CD14-positive monocyte (primary cell): ENCODE measurements at regions not wholly inside any gene's neighbourhood (a gene's known extent, or its start where the extent isn't known, plus 50 kb on each side); places are given as distances from the start of the nearest gene placed in this dataset.

Experiments
- DNase-seq, 3 donors: peaks; one replicate each; pipeline ENCODE4 v3.0.0-alpha.2; 2011 to 2022
- H2AFZ ChIP-seq: 2 replicates; pipeline ENCODE4 v1.6.0; 2012; ENCODE audit warnings: mild to moderate bottlenecking, low read depth, low read length, inconsistent platforms; ENCODE audit not compliant: insufficient read depth, poor library complexity, severe bottlenecking
- H3K27ac ChIP-seq, 2 donors: 1 replicate in 1 of 2; 2 replicates in 1 of 2; pipeline ENCODE4 v1.5.1; 2012 to 2013; ENCODE audit warnings: low read length in 2 of 2, control low read depth in 1 of 2, inconsistent platforms in 1 of 2, low read depth in 1 of 2, mild to moderate bottlenecking in 1 of 2
- H3K27me3 ChIP-seq, 2 donors: one replicate each; pipeline versions ENCODE4 v1.6.0 to v1.6.1; 2011 to 2013; ENCODE audit warnings: low read length in 2 of 2; ENCODE audit not compliant: control insufficient read depth in 2 of 2, insufficient read depth in 2 of 2
- H3K36me3 ChIP-seq, 2 donors: replicated peaks in 1 of 2; 1 replicate in 1 of 2; 2 replicates in 1 of 2; pipeline versions ENCODE4 v1.5.1 to v1.6.1; 2012 to 2013; ENCODE audit warnings: low read length in 2 of 2, control low read depth in 1 of 2, inconsistent platforms in 1 of 2, mild to moderate bottlenecking in 1 of 2; ENCODE audit not compliant: insufficient read depth in 2 of 2, control insufficient read depth in 1 of 2
- H3K4me1 ChIP-seq, 2 donors: 1 replicate in 1 of 2; 2 replicates in 1 of 2; pipeline versions ENCODE4 v1.5.1 to v1.6.1; 2012 to 2013; ENCODE audit warnings: low read length in 2 of 2, control low read depth in 1 of 2, inconsistent platforms in 1 of 2, mild to moderate bottlenecking in 1 of 2, moderate library complexity in 1 of 2; ENCODE audit not compliant: insufficient read depth in 2 of 2, control insufficient read depth in 1 of 2
- H3K4me2 ChIP-seq: replicated peaks from 2 replicates; pipeline ENCODE3; 2012; ENCODE audit warnings: low read length, moderate library complexity, mild to moderate bottlenecking; ENCODE audit not compliant: poor library complexity, severe bottlenecking; ENCODE audit errors: extremely low read depth
- H3K4me3 ChIP-seq, 3 experiments: fragments of 200-600 bp in 1 of 3; sonication (generic) in 1 of 3; replicated peaks in 1 of 3; 1 replicate in 2 of 3; 2 replicates in 1 of 3; pipeline ENCODE4 v1.5.1; 2011 to 2013; ENCODE audit warnings: low read length in 3 of 3, mild to moderate bottlenecking in 3 of 3, control low read depth in 2 of 3, low read depth in 2 of 3, inconsistent platforms in 1 of 3, moderate library complexity in 1 of 3
- H3K79me2 ChIP-seq: 2 replicates; pipeline ENCODE4 v1.6.0; 2012; ENCODE audit warnings: mild to moderate bottlenecking, control low read depth, inconsistent platforms, low read length, moderate library complexity; ENCODE audit not compliant: insufficient read depth
- H3K9ac ChIP-seq: 2 replicates; pipeline ENCODE4 v1.6.0; 2017; ENCODE audit warnings: low read length, mild to moderate bottlenecking; ENCODE audit not compliant: insufficient read depth, poor library complexity, severe bottlenecking
- H3K9me3 ChIP-seq, 2 donors: replicated peaks in 1 of 2; 1 replicate in 1 of 2; 2 replicates in 1 of 2; pipeline versions ENCODE4 v1.5.1 to v1.6.1; 2012 to 2013; ENCODE audit warnings: low read length in 2 of 2, control low read depth in 1 of 2; ENCODE audit not compliant: control insufficient read depth in 1 of 2, insufficient read depth in 1 of 2
- H4K20me1 ChIP-seq: 2 replicates; pipeline ENCODE4 v1.6.0; 2012; ENCODE audit warnings: mild to moderate bottlenecking, low read length, control low read depth, moderate library complexity; ENCODE audit not compliant: insufficient read depth
- H3K27ac Mint-ChIP-seq, 7 donors: one replicate each; pipeline ENCODE4 v1.8.0; 2020; ENCODE audit warnings: mild to moderate bottlenecking in 7 of 7, mixed read lengths in 7 of 7, moderate library complexity in 6 of 7, inconsistent platforms in 2 of 7
- H3K27me3 Mint-ChIP-seq, 3 donors: one replicate each; pipeline ENCODE4 v1.8.0; 2021 to 2022; ENCODE audit warnings: low read depth in 3 of 3, mild to moderate bottlenecking in 3 of 3, mixed read lengths in 3 of 3, moderate library complexity in 3 of 3, inconsistent platforms in 1 of 3
- H3K36me3 Mint-ChIP-seq, 2 donors: one replicate each; pipeline ENCODE4 v1.8.0; 2020; ENCODE audit warnings: mixed read lengths in 2 of 2, inconsistent platforms in 1 of 2, mild to moderate bottlenecking in 1 of 2
- H3K4me1 Mint-ChIP-seq: one replicate; pipeline ENCODE4 v1.8.0; 2020; ENCODE audit warnings: mild to moderate bottlenecking, mixed read lengths
- H3K4me3 Mint-ChIP-seq, 2 donors: one replicate each; pipeline ENCODE4 v1.8.0; 2020; ENCODE audit warnings: mild to moderate bottlenecking in 2 of 2, mixed read lengths in 2 of 2, moderate library complexity in 1 of 2
- H3K9me3 Mint-ChIP-seq, 7 donors: one replicate each; pipeline ENCODE4 v1.8.0; 2020 to 2022; ENCODE audit warnings: mixed read lengths in 7 of 7, mild to moderate bottlenecking in 6 of 7, moderate library complexity in 6 of 7, inconsistent platforms in 2 of 7
- WGBS: methylation state at CpG from one replicate; pipeline ENCODE4 v1.1.5; 2013; ENCODE audit warnings: missing lambda C conversion rate; ENCODE audit not compliant: insufficient coverage; 5-methylcytosine and 5-hydroxymethylcytosine counted together
- intact Hi-C, 2 donors: fragments of 100-400 bp; cut with micrococcal nuclease; formaldehyde crosslinking; loops; one replicate each; pipeline versions ENCODE4 v1.15.0 to v1.15.1; 2023
- TF ChIP-seq, protein P1 (sequence below): fragments of 200-600 bp; IDR thresholded peaks from one replicate; pipeline ENCODE4 v1.8.0; 2022; ENCODE audit warnings: antibody characterized with exemption, mild to moderate bottlenecking

DNA sequence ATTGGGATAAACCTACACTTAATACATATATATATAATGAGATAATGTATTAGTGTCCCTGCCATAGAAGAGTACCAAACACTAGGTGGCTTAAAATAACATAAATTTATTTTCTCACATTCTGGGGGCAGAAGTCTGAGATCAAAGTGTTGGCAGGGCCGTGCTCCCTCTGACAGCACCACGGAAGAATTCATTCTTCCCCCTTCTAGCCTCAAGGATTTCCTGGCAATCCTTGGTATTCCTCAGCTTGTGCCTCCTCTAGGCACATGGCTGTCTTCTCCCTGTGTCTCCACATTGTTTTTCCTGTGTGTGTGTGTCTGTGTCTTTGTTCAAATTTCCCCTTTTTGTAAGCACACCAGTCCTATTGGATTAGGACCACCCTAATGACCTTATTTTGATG is 115.2 kb upstream of the AGBL1 start:
- no peaks in the 10 kb centered on the region for H4K20me1 ChIP-seq
- no peak overlapping the region for H3K4me3 ChIP-seq
- intact Hi-C loops, result no loop called here
- no peaks in the 10 kb centered on the region for H3K36me3 Mint-ChIP-seq
- no peak for DNase-seq
- H3K4me1 Mint-ChIP-seq, result no peaks in the 10 kb centered on the region
- H3K27ac Mint-ChIP-seq, result no peak overlapping the region
- no peak overlapping the region for H3K4me3 Mint-ChIP-seq
- H3K27me3 Mint-ChIP-seq, result peaks cover 0 to 3% (median 2%) of the 10 kb centered on the region in 3 donors
- no peaks in the 10 kb centered on the region for H3K9me3 ChIP-seq
- WGBS, result 76% methylated on average over 2 of the region's 2 CpGs
- H3K79me2 ChIP-seq, result no peaks in the 10 kb centered on the region
- peaks cover 0 to 6% (median 2%) of the 10 kb centered on the region in 7 donors for H3K9me3 Mint-ChIP-seq
- H2AFZ ChIP-seq, result no peak overlapping the region
- no peak overlapping the region for H3K27ac ChIP-seq
- H3K4me2 ChIP-seq, result no peak overlapping the region
- H3K27me3 ChIP-seq, result no peaks in the 10 kb centered on the region
- no peaks in the 10 kb centered on the region for H3K36me3 ChIP-seq
- H3K9ac ChIP-seq, result no peak overlapping the region
- TF ChIP-seq, protein P1, sequence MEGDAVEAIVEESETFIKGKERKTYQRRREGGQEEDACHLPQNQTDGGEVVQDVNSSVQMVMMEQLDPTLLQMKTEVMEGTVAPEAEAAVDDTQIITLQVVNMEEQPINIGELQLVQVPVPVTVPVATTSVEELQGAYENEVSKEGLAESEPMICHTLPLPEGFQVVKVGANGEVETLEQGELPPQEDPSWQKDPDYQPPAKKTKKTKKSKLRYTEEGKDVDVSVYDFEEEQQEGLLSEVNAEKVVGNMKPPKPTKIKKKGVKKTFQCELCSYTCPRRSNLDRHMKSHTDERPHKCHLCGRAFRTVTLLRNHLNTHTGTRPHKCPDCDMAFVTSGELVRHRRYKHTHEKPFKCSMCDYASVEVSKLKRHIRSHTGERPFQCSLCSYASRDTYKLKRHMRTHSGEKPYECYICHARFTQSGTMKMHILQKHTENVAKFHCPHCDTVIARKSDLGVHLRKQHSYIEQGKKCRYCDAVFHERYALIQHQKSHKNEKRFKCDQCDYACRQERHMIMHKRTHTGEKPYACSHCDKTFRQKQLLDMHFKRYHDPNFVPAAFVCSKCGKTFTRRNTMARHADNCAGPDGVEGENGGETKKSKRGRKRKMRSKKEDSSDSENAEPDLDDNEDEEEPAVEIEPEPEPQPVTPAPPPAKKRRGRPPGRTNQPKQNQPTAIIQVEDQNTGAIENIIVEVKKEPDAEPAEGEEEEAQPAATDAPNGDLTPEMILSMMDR, result no peak
- H3K4me1 ChIP-seq, result no peaks in the 10 kb centered on the region

DNA sequence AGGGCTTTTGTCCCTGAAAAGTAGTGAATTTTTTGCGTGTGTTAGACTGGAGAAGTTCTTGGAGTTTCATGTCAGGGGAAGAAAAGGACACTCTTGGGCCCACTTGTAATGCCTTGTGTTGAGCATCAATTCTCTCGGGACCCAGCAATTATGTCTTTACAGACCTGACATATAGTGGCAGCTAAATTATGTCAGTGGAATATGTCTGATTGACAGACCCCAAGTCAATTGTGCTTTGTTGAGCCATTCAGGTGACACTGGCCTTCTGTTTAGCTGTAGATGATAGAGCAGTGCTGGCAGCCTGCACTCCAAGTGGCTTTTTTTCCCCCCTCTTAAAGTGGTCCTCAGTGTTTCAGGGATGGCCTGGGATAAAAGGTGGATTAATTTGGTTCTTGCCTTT is 112.1 kb upstream of the AGBL1 start:
- H3K36me3 ChIP-seq, result no peaks in the 10 kb centered on the region
- no peaks in the 10 kb centered on the region for H3K79me2 ChIP-seq
- no peaks in the 10 kb centered on the region for H3K36me3 Mint-ChIP-seq
- peaks cover 0 to 3% (median 2%) of the 10 kb centered on the region in 7 donors for H3K9me3 Mint-ChIP-seq
- no peaks in the 10 kb centered on the region for H3K4me1 ChIP-seq
- H4K20me1 ChIP-seq, result no peaks in the 10 kb centered on the region
- H3K9ac ChIP-seq, result no peak overlapping the region
- H3K27ac ChIP-seq, result no peak overlapping the region
- no peak for DNase-seq
- 100% methylated on average over 1 of the region's 2 CpGs for WGBS
- no peak overlapping the region for H3K4me2 ChIP-seq
- no peak overlapping the region for H2AFZ ChIP-seq
- H3K27me3 ChIP-seq, result no peaks in the 10 kb centered on the region
- peaks cover 0 to 2% (median 2%) of the 10 kb centered on the region in 3 donors for H3K27me3 Mint-ChIP-seq
- H3K4me3 ChIP-seq, result no peak overlapping the region
- no peaks in the 10 kb centered on the region for H3K4me1 Mint-ChIP-seq
- intact Hi-C loops, result no loop called here
- no peaks in the 10 kb centered on the region for H3K9me3 ChIP-seq
- no peak overlapping the region for H3K4me3 Mint-ChIP-seq
- H3K27ac Mint-ChIP-seq, result no peak overlapping the region
- TF ChIP-seq, protein P1, result no peak
